GM21723 (cell line): ENCODE measurements at regions not wholly inside any gene's neighbourhood (a gene's known extent, or its start where the extent isn't known, plus 50 kb on each side); places are given as distances from the start of the nearest gene placed in this dataset.

Source experiments
- ATAC-seq: cut with Tn5 transposase; IDR thresholded peaks from one replicate; pipeline ENCODE4 v1.9.1; 2021; ENCODE audit warnings: mild to moderate bottlenecking, moderate library complexity; ENCODE audit not compliant: unreplicated experiment

DNA sequence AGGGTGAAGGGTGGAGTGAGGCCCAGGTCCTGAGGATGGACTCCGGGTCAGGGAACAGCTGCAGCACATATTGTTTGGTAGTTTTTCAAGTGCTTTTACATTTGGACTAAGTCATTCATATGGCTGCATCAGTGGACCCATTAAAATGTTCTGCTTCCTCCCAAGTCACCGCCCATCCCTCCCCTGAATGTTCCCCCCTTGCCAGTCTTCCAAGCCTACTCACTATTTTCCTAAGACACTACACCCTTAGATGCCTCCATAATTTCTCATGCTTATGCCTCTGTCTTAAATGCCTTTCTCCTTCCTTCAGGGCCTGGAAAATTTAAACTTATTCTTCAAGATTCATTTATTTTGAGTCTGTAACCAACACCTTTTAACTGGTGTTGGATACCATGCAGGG, 86.6 kb upstream of the NR4A3 start:
- no peak for ATAC-seq

GRCh38 chr9:99736291-99736690, 85.4 kb upstream of the NR4A3 start:
- ATAC-seq: no peak

GRCh38 chr9:99737649-99738048, 84.0 kb upstream of the NR4A3 start:
- no peak for ATAC-seq

GRCh38 chr9:99743006-99743405, 78.7 kb upstream of the NR4A3 start:
- ATAC-seq: no peak

GRCh38 chr9:99743455-99743854, 78.2 kb upstream of the NR4A3 start:
- no peak for ATAC-seq

- ATAC-seq: no peak
Measured at GRCh38 chr9:99744132-99744531, 77.6 kb upstream of the NR4A3 start.

- no peak for ATAC-seq
Measured at GRCh38 chr9:99745085-99745484, 76.6 kb upstream of the NR4A3 start.

- no peak for ATAC-seq
Measured at GRCh38 chr9:99746406-99746805, 75.3 kb upstream of the NR4A3 start.

DNA sequence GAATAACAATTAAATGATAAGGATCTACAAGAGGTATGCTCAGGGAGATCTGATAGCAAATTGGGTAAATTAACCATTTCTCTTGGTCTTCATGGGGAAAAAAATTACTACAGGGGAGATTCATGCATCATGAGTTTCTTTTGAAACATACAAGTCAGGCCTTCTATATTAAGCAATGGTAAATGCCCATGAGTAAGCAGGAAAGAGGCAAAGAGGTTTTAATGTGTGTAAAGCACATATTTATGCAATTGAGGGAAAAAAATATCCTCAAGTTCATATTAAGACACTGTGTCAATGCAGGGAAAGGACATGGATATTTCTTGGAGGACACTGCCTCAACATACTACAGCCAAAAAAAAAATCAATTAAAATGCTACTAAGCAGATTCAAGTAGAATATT, 73.4 kb upstream of the NR4A3 start:
- no peak for ATAC-seq

- no peak for ATAC-seq
Measured at GRCh38 chr9:99748676-99749075, 73.0 kb upstream of the NR4A3 start.

- no peak for ATAC-seq
Measured at GRCh38 chr9:99749641-99750040, 72.0 kb upstream of the NR4A3 start.

DNA sequence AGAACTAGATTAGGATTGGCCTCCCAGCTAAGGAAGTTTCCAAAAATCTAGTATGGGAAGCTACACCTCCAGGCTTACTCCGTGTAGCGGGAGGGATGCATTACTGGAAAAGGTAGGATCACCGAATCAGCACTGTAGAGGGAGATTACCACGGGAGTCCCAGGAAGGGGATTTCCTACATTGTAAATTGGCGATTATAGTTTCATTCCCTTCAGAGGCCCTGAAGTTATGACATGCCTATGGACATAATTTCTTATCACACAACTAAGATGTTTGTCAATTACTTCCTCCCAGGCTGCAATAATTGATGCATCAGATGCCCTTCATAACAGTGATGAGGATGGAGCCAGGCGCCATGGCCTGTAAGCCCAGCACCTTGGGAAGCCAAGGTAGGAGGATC, 71.2 kb upstream of the NR4A3 start:
- no peak for ATAC-seq

DNA sequence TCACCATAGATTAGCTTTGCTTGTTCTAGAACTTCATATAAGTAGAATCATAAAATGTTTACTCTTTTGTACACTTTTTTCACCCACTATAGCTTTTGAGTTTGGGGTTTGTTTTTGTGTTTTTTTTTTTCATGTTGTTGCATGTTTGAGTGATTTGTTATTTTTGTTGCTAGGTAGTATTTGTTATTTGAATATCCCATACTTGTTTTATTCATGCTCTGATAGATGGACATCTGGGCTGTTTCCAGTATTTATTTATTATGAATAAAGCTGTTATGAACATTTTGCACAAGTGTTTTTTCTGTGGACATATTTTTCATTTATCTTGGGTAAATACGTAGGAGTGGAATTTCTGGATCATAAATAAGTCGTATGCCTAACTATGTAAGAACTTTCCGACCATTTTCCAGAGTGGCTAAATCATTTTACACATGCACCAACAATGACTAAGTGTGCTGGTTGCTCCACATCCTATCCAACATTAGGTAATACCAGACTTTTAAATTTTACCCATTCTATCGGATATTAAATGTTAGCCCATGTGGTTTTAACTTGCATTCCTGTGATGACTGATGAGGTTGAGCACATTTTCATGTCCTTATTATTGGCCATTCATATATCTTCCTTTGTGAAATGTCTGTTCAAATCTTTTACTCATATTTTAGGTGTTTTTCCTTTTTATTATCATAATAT, 69.1 kb upstream of the NR4A3 start:
- no peak for ATAC-seq

DNA sequence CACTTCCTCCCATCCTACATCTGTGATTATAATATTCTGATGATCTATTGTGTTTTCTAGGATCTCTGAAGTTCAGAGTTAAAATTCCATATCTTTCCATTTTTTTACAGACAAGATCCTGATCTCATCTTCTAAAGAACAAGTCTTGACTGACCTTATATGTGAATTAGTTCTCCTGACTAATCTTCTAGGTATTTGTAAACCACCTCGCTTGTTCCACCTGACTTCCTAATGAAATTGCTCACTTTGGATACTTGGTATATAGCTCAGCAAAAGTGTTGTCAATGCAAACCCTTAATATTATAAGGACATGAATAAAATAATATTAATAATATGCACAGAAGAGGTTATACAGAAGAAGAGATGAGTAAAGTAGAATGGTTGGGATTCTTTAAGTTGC, 68.2 kb upstream of the NR4A3 start:
- no peak for ATAC-seq

DNA sequence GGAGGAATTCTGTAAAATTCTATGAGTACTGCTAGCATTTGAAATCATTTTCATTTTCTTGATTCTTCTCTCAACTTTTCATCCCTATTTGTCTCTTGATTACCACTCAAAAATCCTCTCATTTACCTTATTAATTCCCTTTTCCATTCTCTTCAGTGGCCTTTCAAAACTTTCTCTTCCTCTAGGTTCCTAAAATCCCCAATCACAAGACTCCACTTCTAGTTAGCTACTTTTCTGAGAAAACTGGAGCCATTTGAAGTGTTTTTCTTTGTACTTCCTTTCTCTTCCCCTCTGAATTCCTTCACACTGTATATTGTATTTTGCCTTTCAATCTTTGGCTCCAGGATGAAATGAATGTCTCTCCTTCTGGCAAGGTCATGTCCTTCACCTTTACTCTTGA, 61.3 kb upstream of the NR4A3 start:
- ATAC-seq: no peak

GRCh38 chr9:99762470-99762869, 59.2 kb upstream of the NR4A3 start:
- peak; percentile 99 for ATAC-seq
